IPS DF 4.7 (cell line): ENCODE measurements at regions not wholly inside any gene's neighbourhood (a gene's known extent, or its start where the extent isn't known, plus 50 kb on each side); places are given as distances from the start of the nearest gene placed in this dataset.

ENCODE experiments used
- DNase-seq: peaks from one replicate; pipeline ENCODE4 v3.0.0-alpha.2; 2013; ENCODE audit warnings: low spot score; ENCODE audit errors: extremely low read depth

- no peak for DNase-seq
Measured at GRCh38 chr15:97457203-97457847, 503.2 kb upstream of the ARRDC4 start.

GRCh38 chr15:97459771-97460170 is 500.7 kb upstream of the ARRDC4 start:
- no peak for DNase-seq

GRCh38 chr15:97461226-97461625 is 499.3 kb upstream of the ARRDC4 start:
- no peak for DNase-seq

GRCh38 chr15:97463696-97464095 is 496.8 kb upstream of the ARRDC4 start:
- DNase-seq, result no peak

- no peak for DNase-seq
Measured at GRCh38 chr15:97470417-97470816, 490.1 kb upstream of the ARRDC4 start.

- DNase-seq, result no peak
Measured at GRCh38 chr15:97473627-97474026, 486.9 kb upstream of the ARRDC4 start.

GRCh38 chr15:97479957-97480356 is 480.5 kb upstream of the ARRDC4 start:
- no peak for DNase-seq

- DNase-seq, result no peak
Measured at GRCh38 chr15:97482521-97482920, 478.0 kb upstream of the ARRDC4 start.

- DNase-seq, result no peak
Measured at GRCh38 chr15:97483232-97483631, 477.3 kb upstream of the ARRDC4 start.

GRCh38 chr15:97490429-97490828 is 470.1 kb upstream of the ARRDC4 start:
- DNase-seq, result no peak

- DNase-seq, result no peak
Measured at GRCh38 chr15:97501291-97501690, 459.2 kb upstream of the ARRDC4 start.

- DNase-seq, result no peak
Measured at GRCh38 chr15:97502038-97502437, 458.5 kb upstream of the ARRDC4 start.

GRCh38 chr15:97504031-97504792 is 456.3 kb upstream of the ARRDC4 start:
- DNase-seq, result no peak

GRCh38 chr15:97517737-97518136 is 442.8 kb upstream of the ARRDC4 start:
- DNase-seq, result no peak

GRCh38 chr15:97520689-97521088 is 439.8 kb upstream of the ARRDC4 start:
- DNase-seq, result no peak

- DNase-seq, result no peak
Measured at GRCh38 chr15:97521381-97522285, 438.9 kb upstream of the ARRDC4 start.

GRCh38 chr15:97522347-97522746 is 438.2 kb upstream of the ARRDC4 start:
- DNase-seq, result no peak

GRCh38 chr15:97525809-97526208 is 434.7 kb upstream of the ARRDC4 start:
- DNase-seq, result no peak

GRCh38 chr15:97528238-97528637 is 432.3 kb upstream of the ARRDC4 start:
- DNase-seq, result no peak

GRCh38 chr15:97545799-97546198 is 414.7 kb upstream of the ARRDC4 start:
- no peak for DNase-seq

- DNase-seq, result no peak
Measured at GRCh38 chr15:97547381-97547780, 413.1 kb upstream of the ARRDC4 start.

- DNase-seq, result no peak
Measured at GRCh38 chr15:97561529-97561928, 399.0 kb upstream of the ARRDC4 start.
